Stimulated activated CD4-positive, alpha-beta T cell treated with anti-CD3 and anti-CD28 coated beads, Interleukin-1b, Interleukin-23, amount 100 ng/mL, for 24 hours (primary cell): ENCODE measurements at regions not wholly inside any gene's neighbourhood (a gene's known extent, or its start where the extent isn't known, plus 50 kb on each side); places are given as distances from the start of the nearest gene placed in this dataset.

Experiments
- DNase-seq, 4 experiments: peaks; one replicate each; pipeline ENCODE4 v3.0.0-alpha.2; 2020; ENCODE audit warnings: low read depth in 4 of 4, low spot score in 1 of 4

GRCh38 chr19:28427376-28428083, 785.4 kb downstream of the UQCRFS1 start:
- no peak for DNase-seq

- no peak for DNase-seq
Measured at GRCh38 chr19:28426730-28427225, 786.2 kb downstream of the UQCRFS1 start.

GRCh38 chr19:28426110-28426729, 786.7 kb downstream of the UQCRFS1 start:
- DNase-seq, result no peak

GRCh38 chr19:28425046-28425931, 787.7 kb downstream of the UQCRFS1 start:
- no peak for DNase-seq

GRCh38 chr19:28424662-28425045, 788.3 kb downstream of the UQCRFS1 start:
- no peak for DNase-seq

- no peak for DNase-seq
Measured at GRCh38 chr19:28424077-28424476, 788.9 kb downstream of the UQCRFS1 start.

GRCh38 chr19:28422791-28423650, 789.9 kb downstream of the UQCRFS1 start:
- no peak for DNase-seq

- no peak for DNase-seq
Measured at GRCh38 chr19:28422046-28422445, 790.9 kb downstream of the UQCRFS1 start.

GRCh38 chr19:28420811-28421550, 792.0 kb downstream of the UQCRFS1 start:
- DNase-seq, result no peak

GRCh38 chr19:28419312-28419711, 793.6 kb downstream of the UQCRFS1 start:
- no peak for DNase-seq

- DNase-seq, result no peak
Measured at GRCh38 chr19:28417361-28417760, 795.6 kb downstream of the UQCRFS1 start.

GRCh38 chr19:28416245-28416644, 796.7 kb downstream of the UQCRFS1 start:
- no peak for DNase-seq

- DNase-seq, result no peak
Measured at GRCh38 chr19:28414748-28415147, 798.2 kb downstream of the UQCRFS1 start.

- DNase-seq, result no peak
Measured at GRCh38 chr19:28409859-28410258, 803.1 kb downstream of the UQCRFS1 start.

- DNase-seq, result no peak
Measured at GRCh38 chr19:28406966-28407365, 806.0 kb downstream of the UQCRFS1 start.

- no peak for DNase-seq
Measured at GRCh38 chr19:28405346-28405742, 807.6 kb downstream of the UQCRFS1 start.

- DNase-seq, result no peak
Measured at GRCh38 chr19:28404472-28404871, 808.5 kb downstream of the UQCRFS1 start.

- DNase-seq, result no peak
Measured at GRCh38 chr19:28403690-28404089, 809.3 kb downstream of the UQCRFS1 start.

- DNase-seq, result no peak
Measured at GRCh38 chr19:28402701-28403290, 810.2 kb downstream of the UQCRFS1 start.
